Erythroblast (primary cell): ENCODE measurements at regions not wholly inside any gene's neighbourhood (a gene's known extent, or its start where the extent isn't known, plus 50 kb on each side); places are given as distances from the start of the nearest gene placed in this dataset.

Experiments used
- GATA1 ChIP-seq: IDR thresholded peaks from 2 replicates; pipeline ENCODE4 v1.6.1; 2011; ENCODE audit warnings: low read depth, mild to moderate bottlenecking, control low read depth, low read length, moderate library complexity
- POLR2A ChIP-seq: IDR thresholded peaks from 2 replicates; pipeline ENCODE4 v1.6.1; 2011; ENCODE audit warnings: mild to moderate bottlenecking, low read length

- TF ChIP-seq POLR2A (no peak), GATA1 (no peak)
Measured at GRCh38 chr14:62002642-62003041, 240.4 kb downstream of the SNAPC1 start.
